Fibroblast of lung (primary cell): ENCODE measurements at regions not wholly inside any gene's neighbourhood (a gene's known extent, or its start where the extent isn't known, plus 50 kb on each side); places are given as distances from the start of the nearest gene placed in this dataset.

Experiments used
- DNase-seq, 2 donors: peaks; one replicate each; pipeline versions ENCODE4 v3.0.0 to v3.0.0-alpha.2; 2010; ENCODE audit warnings: low read depth in 2 of 2
- H2AFZ ChIP-seq: 2 replicates; pipeline ENCODE4 v1.5.1; 2012; ENCODE audit warnings: low read length, control low read depth, inconsistent platforms
- H3K27ac ChIP-seq: 2 replicates; pipeline ENCODE4 v1.5.1; 2011; ENCODE audit warnings: low read length, control low read depth; ENCODE audit not compliant: insufficient read depth
- H3K27me3 ChIP-seq: 2 replicates; pipeline ENCODE4 v1.5.1; 2011; ENCODE audit warnings: mild to moderate bottlenecking, low read length; ENCODE audit not compliant: control insufficient read depth, insufficient read depth
- H3K36me3 ChIP-seq: 2 replicates; pipeline ENCODE4 v1.5.1; 2011; ENCODE audit warnings: low read length; ENCODE audit not compliant: control insufficient read depth, insufficient read depth
- H3K4me1 ChIP-seq: 2 replicates; pipeline ENCODE4 v1.5.1; 2011; ENCODE audit warnings: low read length; ENCODE audit not compliant: control insufficient read depth, insufficient read depth; ENCODE audit errors: extremely low read depth
- H3K4me2 ChIP-seq: 2 replicates; pipeline ENCODE4 v1.5.1; 2011; ENCODE audit warnings: low read length, control low read depth; ENCODE audit not compliant: insufficient read depth; ENCODE audit errors: extremely low read depth
- H3K4me3 ChIP-seq, 4 experiments: fragments of 200-600 bp in 1 of 4; sonication (generic) in 1 of 4; replicated peaks in 1 of 4; 2 replicates each; pipeline ENCODE4 v1.5.1; 2011 to 2016; ENCODE audit warnings: low read length in 4 of 4, low read depth in 3 of 4, mild to moderate bottlenecking in 3 of 4, control low read depth in 2 of 4, inconsistent platforms in 1 of 4, mixed read lengths in 1 of 4; ENCODE audit not compliant: insufficient read depth in 1 of 4; ENCODE audit errors: control extremely low read depth in 1 of 4
- H3K79me2 ChIP-seq: 2 replicates; pipeline ENCODE4 v1.5.1; 2012; ENCODE audit warnings: mild to moderate bottlenecking, low read length, inconsistent platforms; ENCODE audit not compliant: control insufficient read depth, insufficient read depth
- H3K9ac ChIP-seq: 2 replicates; pipeline ENCODE4 v1.5.1; 2011; ENCODE audit warnings: mild to moderate bottlenecking, low read length, control low read depth; ENCODE audit not compliant: insufficient read depth
- H3K9me3 ChIP-seq: 2 replicates; pipeline ENCODE4 v1.5.1; 2012; ENCODE audit warnings: low read depth, low read length; ENCODE audit not compliant: control insufficient read depth, insufficient read depth
- H4K20me1 ChIP-seq: 2 replicates; pipeline ENCODE4 v1.5.1; 2011; ENCODE audit warnings: low read length; ENCODE audit not compliant: control insufficient read depth, insufficient read depth; ENCODE audit errors: extremely low read depth
- CTCF ChIP-seq, 2 donors: IDR thresholded peaks in 1 of 2; conservative IDR thresholded peaks in 1 of 2; 1 replicate in 1 of 2; 2 replicates in 1 of 2; pipeline ENCODE4 v1.5.1; 2011 to 2012; ENCODE audit warnings: low read length in 2 of 2, control low read depth in 1 of 2, inconsistent platforms in 1 of 2, low read depth in 1 of 2, mild to moderate bottlenecking in 1 of 2
- EZH2 ChIP-seq: IDR thresholded peaks from 2 replicates; pipeline ENCODE4 v1.5.1; 2012; ENCODE audit warnings: low read length, control low read depth, mild to moderate bottlenecking; ENCODE audit errors: missing control alignments

GRCh38 chr16:8380311-8380710 lies 210.0 kb downstream of the TMEM114 start:
- Histone ChIP-seq H3K36me3 (no peaks in the 10 kb centered on the region), H2AFZ (no peak overlapping the region), H3K9ac (no peak overlapping the region), H3K27ac (no peak overlapping the region), H3K4me2 (no peak overlapping the region), H4K20me1 (no peaks in the 10 kb centered on the region), H3K4me3 (no peak overlapping the region), H3K27me3 (no peaks in the 10 kb centered on the region), H3K9me3 (no peaks in the 10 kb centered on the region), H3K79me2 (no peaks in the 10 kb centered on the region), H3K4me1 (no peaks in the 10 kb centered on the region)
- TF ChIP-seq CTCF (conservative IDR thresholded peaks at IDR 0.05 in 1 of 2, IDR thresholded peaks at IDR 0.05 in 1 of 2; ENCODE audit: low read depth in 1 of 2, low read length in 2 of 2) (no peak), EZH2 (no peak)
- no peak for DNase-seq

- H3K36me3 ChIP-seq = no peaks in the 10 kb centered on the region
- H3K4me3 ChIP-seq = no peak overlapping the region
- H3K79me2 ChIP-seq = no peaks in the 10 kb centered on the region
- H3K27ac ChIP-seq = no peak overlapping the region
- H3K9ac ChIP-seq = no peak overlapping the region
- DNase-seq = no peak
- no peaks in the 10 kb centered on the region for H3K27me3 ChIP-seq
- TF ChIP-seq EZH2 = no peak
- no peak for TF ChIP-seq CTCF (conservative IDR thresholded peaks at IDR 0.05 in 1 of 2, IDR thresholded peaks at IDR 0.05 in 1 of 2; ENCODE audit: low read depth in 1 of 2, low read length in 2 of 2)
- no peak overlapping the region for H3K4me2 ChIP-seq
- no peaks in the 10 kb centered on the region for H4K20me1 ChIP-seq
- no peak overlapping the region for H2AFZ ChIP-seq
- no peaks in the 10 kb centered on the region for H3K9me3 ChIP-seq
- H3K4me1 ChIP-seq = no peaks in the 10 kb centered on the region
These were observed 212.4 kb downstream of the TMEM114 start for GRCh38 chr16:8377864-8378263.

GRCh38 chr16:8376858-8377257 lies 213.5 kb downstream of the TMEM114 start:
- no peaks in the 10 kb centered on the region for H3K79me2 ChIP-seq
- H4K20me1 ChIP-seq = no peaks in the 10 kb centered on the region
- no peaks in the 10 kb centered on the region for H3K9me3 ChIP-seq
- H3K27ac ChIP-seq = no peak overlapping the region
- TF ChIP-seq CTCF (conservative IDR thresholded peaks at IDR 0.05 in 1 of 2, IDR thresholded peaks at IDR 0.05 in 1 of 2; ENCODE audit: low read depth in 1 of 2, low read length in 2 of 2) = no peak
- TF ChIP-seq EZH2 = no peak
- H3K36me3 ChIP-seq = no peaks in the 10 kb centered on the region
- H3K4me1 ChIP-seq = no peaks in the 10 kb centered on the region
- no peak for DNase-seq
- no peaks in the 10 kb centered on the region for H3K27me3 ChIP-seq
- no peak overlapping the region for H3K4me2 ChIP-seq
- H3K4me3 ChIP-seq = no peak overlapping the region
- H2AFZ ChIP-seq = no peak overlapping the region
- no peak overlapping the region for H3K9ac ChIP-seq
